ENCODE measurements at regions not wholly inside any gene's neighbourhood (a gene's known extent, or its start where the extent isn't known, plus 50 kb on each side); places are given as distances from the start of the nearest gene placed in this dataset.

DNA sequence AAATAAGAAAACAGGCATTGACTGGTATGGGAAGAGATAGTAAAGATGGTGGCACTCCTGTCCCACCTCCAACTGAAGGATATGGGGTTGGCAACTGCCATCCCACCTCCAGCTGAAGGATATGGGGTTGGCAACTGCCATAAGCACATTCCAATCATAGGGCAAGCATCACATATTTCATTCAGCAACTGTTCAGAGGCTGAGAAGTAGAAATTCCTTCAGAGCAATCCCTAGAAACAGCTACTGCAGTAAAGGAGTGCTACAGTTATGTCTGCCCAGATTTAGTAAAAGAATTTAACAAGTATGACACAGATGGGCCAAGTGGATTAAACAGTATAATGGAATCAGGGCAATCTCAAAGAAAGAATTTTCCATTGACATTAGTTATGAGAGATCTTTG lies 156.8 kb downstream of the IMPG2 start:
- no peak overlapping the region for H3K4me2 ChIP-seq (ENCODE audit: control insufficient read depth, insufficient read depth)
- no peaks in the 10 kb centered on the region for H3K27me3 ChIP-seq (replicated peaks in 1 of 2; ENCODE audit: control insufficient read depth in 2 of 2, insufficient read depth in 2 of 2, low read length in 1 of 2)
- H3K36me3 ChIP-seq (ENCODE audit: control insufficient read depth in 2 of 2, insufficient read depth in 2 of 2, low read length in 1 of 2): no peaks in the 10 kb centered on the region
- no peaks in the 10 kb centered on the region for H4K20me1 ChIP-seq (ENCODE audit: control insufficient read depth, insufficient read depth)
- TF ChIP-seq, protein P1, sequence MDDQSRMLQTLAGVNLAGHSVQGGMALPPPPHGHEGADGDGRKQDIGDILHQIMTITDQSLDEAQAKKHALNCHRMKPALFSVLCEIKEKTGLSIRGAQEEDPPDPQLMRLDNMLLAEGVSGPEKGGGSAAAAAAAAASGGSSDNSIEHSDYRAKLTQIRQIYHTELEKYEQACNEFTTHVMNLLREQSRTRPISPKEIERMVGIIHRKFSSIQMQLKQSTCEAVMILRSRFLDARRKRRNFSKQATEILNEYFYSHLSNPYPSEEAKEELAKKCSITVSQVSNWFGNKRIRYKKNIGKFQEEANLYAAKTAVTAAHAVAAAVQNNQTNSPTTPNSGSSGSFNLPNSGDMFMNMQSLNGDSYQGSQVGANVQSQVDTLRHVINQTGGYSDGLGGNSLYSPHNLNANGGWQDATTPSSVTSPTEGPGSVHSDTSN (IDR thresholded peaks at IDR 0.05; ENCODE audit: insufficient replicate concordance, low read depth, low read length): no peak
- TF ChIP-seq NBN (IDR thresholded peaks at IDR 0.05) (no peak), BACH1 (IDR thresholded peaks at IDR 0.05; ENCODE audit: borderline replicate concordance) (no peak), TCF12 (IDR thresholded peaks at IDR 0.05; ENCODE audit: low read depth, low read length) (no peak), NRF1 (conservative IDR thresholded peaks at IDR 0.05; ENCODE audit: low read depth, low read length) (no peak), STAT1 (conservative IDR thresholded peaks at IDR 0.05) (no peak)
- TF ChIP-seq, protein P2, sequence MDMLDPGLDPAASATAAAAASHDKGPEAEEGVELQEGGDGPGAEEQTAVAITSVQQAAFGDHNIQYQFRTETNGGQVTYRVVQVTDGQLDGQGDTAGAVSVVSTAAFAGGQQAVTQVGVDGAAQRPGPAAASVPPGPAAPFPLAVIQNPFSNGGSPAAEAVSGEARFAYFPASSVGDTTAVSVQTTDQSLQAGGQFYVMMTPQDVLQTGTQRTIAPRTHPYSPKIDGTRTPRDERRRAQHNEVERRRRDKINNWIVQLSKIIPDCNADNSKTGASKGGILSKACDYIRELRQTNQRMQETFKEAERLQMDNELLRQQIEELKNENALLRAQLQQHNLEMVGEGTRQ (IDR thresholded peaks at IDR 0.05; ENCODE audit: borderline replicate concordance, low read depth, low read length): no peak
- TF ChIP-seq, protein P3, sequence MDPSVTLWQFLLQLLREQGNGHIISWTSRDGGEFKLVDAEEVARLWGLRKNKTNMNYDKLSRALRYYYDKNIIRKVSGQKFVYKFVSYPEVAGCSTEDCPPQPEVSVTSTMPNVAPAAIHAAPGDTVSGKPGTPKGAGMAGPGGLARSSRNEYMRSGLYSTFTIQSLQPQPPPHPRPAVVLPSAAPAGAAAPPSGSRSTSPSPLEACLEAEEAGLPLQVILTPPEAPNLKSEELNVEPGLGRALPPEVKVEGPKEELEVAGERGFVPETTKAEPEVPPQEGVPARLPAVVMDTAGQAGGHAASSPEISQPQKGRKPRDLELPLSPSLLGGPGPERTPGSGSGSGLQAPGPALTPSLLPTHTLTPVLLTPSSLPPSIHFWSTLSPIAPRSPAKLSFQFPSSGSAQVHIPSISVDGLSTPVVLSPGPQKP (IDR thresholded peaks at IDR 0.05; ENCODE audit: low read depth, low read length): no peak
- in situ Hi-C loops (cut with MboI) (no loop called here), intact Hi-C loops (cut with micrococcal nuclease; ENCODE audit: unreplicated experiment) (no loop called here)
- CTCF ChIA-PET: no interaction called here
- FAIRE-seq: no peak
- H3K4me3 ChIP-seq: no peak overlapping the region
- RAD21 ChIA-PET (ENCODE audit: unreplicated experiment): no interaction called here
- no peak for ATAC-seq
- SMC1A ChIA-PET (ENCODE audit: uncharacterized antibody, unreplicated experiment): no interaction called here
- H3K9ac ChIP-seq (ENCODE audit: control insufficient read depth, insufficient read depth, low read length): no peak overlapping the region
- DNase-seq (ENCODE audit: low read depth, low spot score): no peak
- no TSS peak for BruUV-seq (replicated peaks)
- H3K4me1 ChIP-seq (ENCODE audit: control insufficient read depth, insufficient read depth, low read length): no peaks in the 10 kb centered on the region
- H2AFZ ChIP-seq (ENCODE audit: control insufficient read depth, low read depth, low read length): no peak overlapping the region
- POLR2A ChIA-PET: no interaction called here
- no peak overlapping the region for H3K27ac ChIP-seq (ENCODE audit: control insufficient read depth, insufficient read depth)
- no peaks in the 10 kb centered on the region for H3K79me2 ChIP-seq (ENCODE audit: control insufficient read depth, insufficient read depth, low read length)
- no peaks in the 10 kb centered on the region for H3K9me3 ChIP-seq (replicated peaks; ENCODE audit: control insufficient read depth, insufficient read depth, low read length)

Measured in GM12878 (cell line).